ENCODE measurements at regions not wholly inside any gene's neighbourhood (a gene's known extent, or its start where the extent isn't known, plus 50 kb on each side); places are given as distances from the start of the nearest gene placed in this dataset.
"Not testable (repeated sequence)": the region's sequence is repeated elsewhere in the genome, so short reads cannot be mapped to it uniquely, and the experiment has no call there.

- no peak for DNase-seq (ENCODE audit: low spot score)
These were observed 56.0 kb upstream of the FAM174A start for GRCh38 chr5:100479079-100479688.

- DNase-seq (ENCODE audit: low spot score): no peak
These were observed 63.1 kb upstream of the FAM174A start for GRCh38 chr5:100472091-100472490.

GRCh38 chr5:100469767-100470166, 65.4 kb upstream of the FAM174A start:
- no peak for DNase-seq (ENCODE audit: low spot score)

GRCh38 chr5:100464418-100464817, 70.8 kb upstream of the FAM174A start:
- DNase-seq (ENCODE audit: low spot score): peak; percentile 83

- no peak for DNase-seq (ENCODE audit: low spot score)
These were observed 78.6 kb upstream of the FAM174A start for GRCh38 chr5:100456615-100457014.

- no peak for DNase-seq (ENCODE audit: low spot score)
These were observed 83.0 kb upstream of the FAM174A start for GRCh38 chr5:100452126-100452525.

- DNase-seq (ENCODE audit: low spot score): no peak
These were observed 87.1 kb upstream of the FAM174A start for GRCh38 chr5:100448111-100448528.

GRCh38 chr5:100446879-100447430, 88.2 kb upstream of the FAM174A start:
- DNase-seq (ENCODE audit: low spot score): no peak

- no peak for DNase-seq (ENCODE audit: low spot score)
These were observed 90.2 kb upstream of the FAM174A start for GRCh38 chr5:100444961-100445360.

- no peak for DNase-seq (ENCODE audit: low spot score)
These were observed 100.4 kb upstream of the FAM174A start for GRCh38 chr5:100434815-100435214.

- no peak for DNase-seq (ENCODE audit: low spot score)
These were observed 102.4 kb upstream of the FAM174A start for GRCh38 chr5:100432741-100433140.

GRCh38 chr5:100430268-100431195, 104.6 kb upstream of the FAM174A start:
- peak; percentile 61 for DNase-seq (ENCODE audit: low spot score)

- no peak for DNase-seq (ENCODE audit: low spot score)
These were observed 110.4 kb upstream of the FAM174A start for GRCh38 chr5:100424787-100425186.

- no peak for DNase-seq (ENCODE audit: low spot score)
These were observed 111.2 kb upstream of the FAM174A start for GRCh38 chr5:100424017-100424416.

GRCh38 chr5:100423330-100423729, 111.8 kb upstream of the FAM174A start:
- no peak for DNase-seq (ENCODE audit: low spot score)

GRCh38 chr5:100421360-100421759, 113.8 kb upstream of the FAM174A start:
- DNase-seq (ENCODE audit: low spot score): no peak

- no peak for DNase-seq (ENCODE audit: low spot score)
These were observed 116.9 kb upstream of the FAM174A start for GRCh38 chr5:100418231-100418630.

GRCh38 chr5:100409660-100410151, 125.5 kb upstream of the FAM174A start:
- DNase-seq (ENCODE audit: low spot score): no peak

GRCh38 chr5:100407053-100407452, 128.1 kb upstream of the FAM174A start:
- DNase-seq (ENCODE audit: low spot score): no peak

- no peak for DNase-seq (ENCODE audit: low spot score)
These were observed 128.5 kb upstream of the FAM174A start for GRCh38 chr5:100406640-100407039.

GRCh38 chr5:100402071-100402470, 133.1 kb upstream of the FAM174A start:
- no peak for DNase-seq (ENCODE audit: low spot score)

GRCh38 chr5:100401149-100401548, 134.0 kb upstream of the FAM174A start:
- no peak for DNase-seq (ENCODE audit: low spot score)

- DNase-seq (ENCODE audit: low spot score): not testable (repeated sequence)
These were observed 136.4 kb upstream of the FAM174A start for GRCh38 chr5:100398815-100399214.

All from RKO (cell line).